ENCODE measurements at regions not wholly inside any gene's neighbourhood (a gene's known extent, or its start where the extent isn't known, plus 50 kb on each side); places are given as distances from the start of the nearest gene placed in this dataset.

DNA sequence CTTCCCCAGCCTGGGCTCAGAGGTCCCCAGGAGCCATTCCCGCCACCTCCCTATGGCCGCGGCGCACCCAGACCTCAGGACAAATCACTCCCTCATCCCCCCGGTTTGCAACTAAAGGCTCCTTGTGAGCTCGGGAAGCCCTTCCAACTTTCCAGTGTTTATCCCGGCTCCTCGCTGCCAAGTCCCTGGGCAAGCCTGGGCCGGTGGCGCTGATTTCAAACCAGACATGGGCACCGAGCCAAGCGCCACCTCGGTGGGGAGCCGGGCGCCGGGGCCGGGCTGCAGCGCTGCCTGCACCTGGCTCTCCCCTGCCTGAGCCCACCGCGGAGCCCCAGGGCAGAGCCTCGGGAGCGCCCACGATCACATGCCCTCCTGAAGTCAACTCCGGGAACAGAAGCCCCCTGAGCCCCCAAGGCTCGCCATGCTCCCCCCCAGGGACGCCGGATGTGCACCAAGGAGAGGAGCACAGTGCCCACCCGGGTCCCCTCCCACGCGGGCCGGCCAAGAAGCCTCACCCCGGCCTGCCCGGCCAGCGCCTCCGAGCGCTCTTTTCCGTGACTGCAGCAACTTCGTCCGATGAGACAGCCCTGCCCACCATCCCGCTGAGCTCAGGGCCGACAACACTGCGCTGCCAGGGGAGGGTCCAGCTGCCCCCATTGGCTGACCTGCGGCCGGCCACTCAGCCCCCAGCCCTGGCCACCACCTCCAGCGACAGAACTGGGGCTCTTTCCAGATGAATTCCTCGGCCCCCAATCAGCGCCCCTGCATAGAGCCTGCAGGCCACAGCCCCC lies 50.0 kb downstream of the NCOR2 start:
- DNase-seq (ENCODE audit: low read depth in 4 of 4, low spot score in 2 of 4): no peak

DNA sequence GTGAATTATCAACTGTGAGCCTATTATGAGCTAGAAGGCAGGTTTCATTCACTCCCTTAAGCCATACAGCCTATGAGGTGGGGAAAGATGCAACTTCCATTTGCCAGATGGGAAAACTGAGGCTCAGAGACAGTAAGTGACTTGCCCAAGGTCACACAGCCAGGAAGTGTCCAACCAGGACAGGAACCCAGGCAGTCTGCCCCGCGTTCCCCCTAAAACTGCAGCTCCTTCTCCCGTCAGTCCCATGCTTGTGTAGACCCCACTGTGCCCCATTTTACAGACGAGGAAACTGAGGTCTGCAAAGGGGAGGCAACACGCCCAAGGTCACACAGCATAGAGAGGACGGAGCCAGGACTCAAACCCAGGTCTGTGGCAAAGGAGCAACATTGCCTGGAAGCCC lies 50.6 kb downstream of the NCOR2 start:
- DNase-seq (ENCODE audit: low read depth in 4 of 4, low spot score in 2 of 4): no peak

DNA sequence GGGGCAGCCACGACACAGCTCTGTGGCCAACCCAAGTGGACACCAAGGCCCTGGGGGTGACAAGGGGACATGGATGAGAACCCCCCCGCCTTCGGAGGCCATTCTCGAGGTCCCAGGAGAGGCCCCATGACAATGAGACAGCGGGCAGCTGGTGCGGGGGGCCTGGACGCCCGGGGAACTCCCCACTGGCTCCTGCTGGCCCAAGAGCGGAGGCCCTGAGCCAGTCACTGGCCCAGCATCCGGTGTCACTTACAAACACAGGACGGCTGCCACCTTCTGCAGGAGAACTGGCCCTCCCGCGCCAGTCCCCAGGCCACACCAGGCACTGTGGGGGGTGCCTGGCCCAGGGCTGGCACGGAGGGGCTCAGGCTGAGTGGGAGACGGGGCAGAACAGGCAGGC lies 51.4 kb downstream of the NCOR2 start:
- DNase-seq (ENCODE audit: low read depth in 4 of 4, low spot score in 2 of 4): no peak

DNA sequence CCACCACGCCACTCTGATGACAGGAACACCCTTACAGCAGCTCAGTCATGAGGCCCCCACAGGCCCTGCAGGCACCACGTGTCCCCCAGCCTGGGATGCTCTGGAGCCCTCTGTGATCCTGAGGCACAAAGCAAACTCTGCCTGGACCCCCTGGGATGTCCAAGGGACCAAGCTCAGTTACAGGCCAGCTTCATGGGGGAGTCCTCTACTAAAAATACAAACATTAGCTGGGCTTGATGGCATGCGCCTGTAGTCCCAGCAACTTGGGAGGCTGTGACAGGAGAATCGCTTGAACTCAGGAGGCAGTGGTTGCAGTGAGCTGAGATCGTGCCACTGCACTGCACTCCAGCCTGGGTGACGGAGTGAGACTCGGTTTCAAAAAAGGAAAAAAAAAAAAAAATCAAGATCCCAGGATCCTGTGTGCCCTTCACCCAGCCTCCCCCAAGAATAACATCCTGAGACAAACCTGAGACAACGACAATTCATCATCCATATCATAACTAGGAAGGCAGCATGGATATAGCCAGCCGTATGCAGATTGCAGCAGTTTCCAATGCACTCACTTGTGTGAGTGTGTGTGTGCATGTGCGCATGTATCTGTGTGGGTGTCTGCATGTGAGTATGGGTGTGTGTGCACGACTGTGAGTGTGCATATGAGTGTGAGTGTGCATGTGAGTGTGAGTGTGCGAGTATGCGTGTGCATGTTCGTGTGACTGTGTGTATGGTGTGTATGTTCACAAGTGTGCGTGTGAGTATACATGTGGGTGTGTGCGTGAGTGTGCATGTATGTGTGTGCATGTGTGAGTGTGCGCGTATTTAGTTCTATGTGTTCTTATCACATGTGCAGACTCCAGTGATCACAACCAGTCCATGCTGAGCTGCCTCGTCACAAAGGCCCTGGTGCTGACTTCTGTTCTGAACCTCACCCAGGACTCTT lies 52.1 kb downstream of the NCOR2 start:
- no peak for DNase-seq (ENCODE audit: low read depth in 4 of 4, low spot score in 2 of 4)

DNA sequence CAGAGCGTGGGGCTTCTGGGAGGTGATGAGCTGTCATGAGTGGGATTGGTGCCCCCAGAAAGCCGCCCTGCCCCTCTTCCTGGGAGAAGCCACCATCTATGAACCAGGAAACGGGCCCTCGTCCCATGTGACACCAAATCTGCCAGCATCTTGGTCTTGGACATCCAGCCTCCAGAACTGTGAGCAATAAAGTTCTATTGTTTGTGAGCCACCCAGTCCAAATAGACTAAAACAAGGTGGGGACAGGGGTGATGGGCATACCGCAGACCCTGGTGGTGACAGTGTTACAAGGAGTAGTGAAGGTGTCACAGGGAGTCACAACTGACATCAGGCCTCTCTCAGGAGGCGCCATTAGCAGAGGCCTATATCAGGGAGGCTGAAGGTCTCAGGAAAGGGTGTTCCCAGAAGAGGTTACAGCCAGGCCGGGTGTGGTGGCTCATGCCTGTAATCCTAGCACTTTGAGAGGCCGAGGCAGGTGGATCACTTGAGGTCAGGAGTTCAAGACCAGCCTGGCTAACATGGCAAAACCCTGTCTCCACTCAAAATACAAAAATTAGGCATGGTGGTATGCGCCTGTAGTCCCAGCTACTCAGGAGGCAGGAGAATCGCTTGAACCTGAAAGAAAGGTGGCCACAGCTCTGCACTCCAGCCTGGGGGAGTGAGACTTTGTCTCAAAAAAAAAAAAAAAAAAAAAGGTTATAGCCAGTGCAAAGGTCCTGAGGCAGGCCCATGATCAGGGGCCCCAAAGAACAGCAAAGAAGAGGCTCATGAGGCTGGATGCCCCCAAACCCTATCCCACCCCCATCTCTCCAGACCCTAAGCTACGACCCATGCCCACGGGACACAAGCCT lies 53.0 kb downstream of the NCOR2 start:
- DNase-seq (ENCODE audit: low read depth in 4 of 4, low spot score in 2 of 4): no peak

DNA sequence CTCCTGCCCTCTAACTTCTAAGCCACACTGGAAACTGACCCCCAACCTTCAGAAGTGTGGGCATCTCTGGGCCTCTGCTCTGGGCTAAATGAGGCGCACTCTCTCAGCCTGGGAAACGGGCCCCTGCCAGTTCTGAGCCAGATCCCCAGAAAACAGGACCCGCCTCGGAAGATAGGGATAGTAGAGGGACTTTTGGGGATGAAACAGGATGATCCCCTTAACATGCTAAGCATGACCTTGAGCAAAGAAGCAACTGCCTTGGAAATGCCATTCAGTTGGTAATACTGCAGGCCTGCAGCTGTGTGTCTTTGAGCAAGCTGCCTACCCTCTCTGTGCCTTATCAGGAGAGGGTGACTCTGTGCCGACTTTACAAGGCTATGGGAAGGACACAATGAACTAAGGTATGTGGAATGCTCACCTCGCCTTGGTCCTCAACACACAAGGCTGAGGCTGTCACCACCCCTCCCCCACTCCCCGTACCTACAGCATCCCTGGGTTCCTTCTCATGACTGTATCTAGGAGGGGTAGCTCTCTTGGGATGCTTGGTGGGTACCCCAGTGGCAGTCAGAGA lies 54.0 kb downstream of the NCOR2 start:
- no peak for DNase-seq (ENCODE audit: low read depth in 4 of 4, low spot score in 2 of 4)

DNA sequence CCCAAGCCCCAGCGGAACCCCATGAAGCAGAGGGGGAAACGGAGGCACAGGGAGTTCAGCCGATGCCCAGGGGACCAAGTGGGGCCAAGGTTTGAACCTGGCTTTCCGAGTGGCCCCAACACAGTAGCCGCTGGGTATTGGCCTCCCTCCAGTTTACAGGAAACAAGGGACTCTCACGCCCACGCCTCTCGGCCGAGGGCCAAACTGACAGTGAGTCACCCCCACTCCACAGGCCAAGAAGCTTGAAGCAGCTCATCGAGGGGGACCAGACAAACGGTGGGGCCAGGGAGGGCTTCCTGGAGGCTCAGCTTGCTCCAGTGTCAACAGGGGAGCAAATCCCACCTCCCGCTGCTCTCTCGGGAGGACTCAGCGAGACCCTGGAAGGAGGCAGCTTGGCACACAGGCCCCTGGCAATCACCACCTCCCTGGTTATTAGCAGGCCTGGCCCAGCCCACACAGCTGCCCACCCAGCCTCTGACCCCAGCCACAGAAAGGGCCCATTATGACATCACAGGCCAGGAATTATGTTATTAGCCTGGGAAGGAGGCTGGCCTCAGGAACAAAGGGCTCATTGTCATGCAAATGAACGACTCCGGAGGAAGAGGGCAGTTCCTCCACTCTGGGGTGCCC lies 54.6 kb downstream of the NCOR2 start:
- DNase-seq (ENCODE audit: low read depth in 4 of 4, low spot score in 2 of 4): no peak

DNA sequence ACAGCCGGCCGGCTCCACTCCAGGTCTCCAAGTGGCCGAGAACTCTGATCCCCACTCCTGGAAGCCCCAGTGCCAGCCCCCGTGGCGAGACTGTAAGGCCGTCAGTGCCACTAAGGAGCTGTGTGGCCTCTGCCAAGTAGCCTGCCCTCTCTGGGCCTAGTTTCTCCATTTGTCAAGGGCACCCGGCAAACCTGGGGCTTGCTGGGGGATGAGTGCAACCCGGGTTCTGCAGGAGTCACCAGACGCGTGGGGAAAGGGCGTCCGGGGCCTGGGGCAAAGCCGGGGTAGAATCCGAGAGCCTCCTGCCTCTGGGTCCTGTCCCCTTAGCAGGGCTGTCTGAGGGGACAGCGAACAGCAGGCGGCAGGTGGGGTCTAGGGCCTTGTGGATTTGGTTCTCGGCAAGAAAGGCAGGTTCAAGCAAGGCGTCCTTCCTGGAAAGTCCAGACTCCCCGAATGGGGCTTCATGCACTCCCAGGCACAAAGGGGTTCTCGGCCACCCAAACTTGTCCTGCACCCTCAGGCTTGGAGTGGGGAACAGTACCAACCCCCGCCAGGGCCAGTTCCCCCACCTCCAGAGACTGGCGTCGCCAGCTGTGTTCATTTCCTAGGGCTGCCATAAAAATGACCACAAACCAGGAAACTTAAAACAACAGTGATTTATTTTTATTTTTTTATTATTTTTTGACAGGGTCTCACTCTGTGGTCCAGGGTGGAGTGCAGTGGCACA lies 56.0 kb downstream of the NCOR2 start:
- no peak for DNase-seq (ENCODE audit: low read depth in 4 of 4, low spot score in 2 of 4)

DNA sequence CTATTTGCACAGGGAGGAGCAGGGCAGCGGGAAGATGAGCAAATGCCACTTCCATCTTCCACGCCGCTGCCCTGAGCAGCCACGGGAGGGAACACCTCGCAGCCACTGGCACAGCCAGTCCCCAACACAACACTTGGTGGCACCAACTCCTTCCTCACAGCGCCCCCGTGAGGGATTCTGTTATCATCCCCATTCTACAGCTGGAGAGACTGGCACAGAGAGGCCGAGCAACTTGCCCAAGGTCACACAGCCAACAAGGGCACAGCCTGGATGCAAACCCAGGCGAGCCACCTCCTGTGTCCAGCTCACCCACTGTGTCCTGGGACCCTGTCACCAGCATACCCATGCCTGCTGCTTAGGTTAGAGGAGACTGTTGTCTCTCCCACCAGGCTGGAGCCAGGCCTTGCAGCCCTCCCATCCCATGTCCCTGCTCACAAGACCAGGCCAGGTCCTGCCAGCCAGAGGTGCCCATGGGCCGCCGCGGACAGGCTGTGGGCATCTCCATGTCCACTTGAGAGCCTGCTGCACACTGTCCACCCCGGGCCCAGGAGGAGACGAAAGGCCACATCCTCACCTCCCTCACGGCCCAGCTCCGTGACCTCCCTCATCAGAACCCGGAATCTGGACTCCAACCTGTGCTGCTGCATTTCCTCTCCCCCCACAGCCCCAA lies 57.0 kb downstream of the NCOR2 start:
- DNase-seq (ENCODE audit: low read depth in 4 of 4, low spot score in 2 of 4): no peak

DNA sequence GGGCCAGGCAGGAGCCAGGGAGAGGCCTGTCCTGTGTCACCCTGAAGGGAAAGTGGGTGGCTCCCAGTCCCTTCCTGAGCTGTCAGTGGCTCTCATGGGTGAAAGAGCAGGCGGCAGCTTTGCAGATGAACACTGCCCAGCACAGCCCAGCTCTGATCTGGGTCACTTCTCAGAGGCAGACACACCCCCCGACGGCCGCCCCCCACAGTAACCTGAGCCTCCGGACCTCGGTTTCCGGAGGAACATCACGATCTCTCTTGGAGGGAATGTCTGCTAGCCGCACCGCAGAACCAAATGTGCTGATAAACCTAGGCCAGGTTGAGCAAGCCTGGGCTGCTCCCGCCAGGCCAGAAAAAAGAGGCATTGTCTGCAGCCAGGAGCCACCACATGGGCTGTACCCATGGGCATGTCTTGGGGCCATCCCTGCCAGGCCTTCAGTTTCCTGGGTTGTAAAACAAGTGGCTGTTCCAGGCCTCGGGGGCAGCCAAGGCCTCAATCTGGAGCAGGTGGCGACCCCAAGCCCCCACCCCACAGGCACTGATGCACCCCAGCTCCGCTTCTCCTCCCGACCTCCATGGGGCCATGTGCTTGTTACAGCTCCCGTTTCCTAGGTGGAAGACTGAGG lies 57.6 kb downstream of the NCOR2 start:
- no peak for DNase-seq (ENCODE audit: low read depth in 4 of 4, low spot score in 2 of 4)

DNA sequence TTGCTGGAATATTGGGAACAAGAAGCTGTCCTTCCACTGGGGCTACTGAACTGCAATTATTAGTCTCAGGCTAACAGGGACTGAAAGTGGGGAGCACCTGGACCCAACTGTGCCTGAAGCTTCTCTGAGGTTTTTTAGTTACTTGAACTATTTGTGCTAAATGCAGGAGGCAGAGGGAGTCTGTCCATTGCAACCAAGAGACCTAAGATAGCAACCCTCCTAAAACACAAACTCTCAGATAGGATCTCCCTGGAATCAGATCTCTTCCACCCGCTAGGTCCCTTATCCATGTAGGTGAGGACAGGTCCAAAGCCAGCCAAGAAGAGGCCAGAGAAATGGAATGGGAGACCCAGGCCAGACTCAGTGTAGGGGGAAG lies 58.1 kb downstream of the NCOR2 start:
- DNase-seq (ENCODE audit: low read depth in 4 of 4, low spot score in 2 of 4): no peak

DNA sequence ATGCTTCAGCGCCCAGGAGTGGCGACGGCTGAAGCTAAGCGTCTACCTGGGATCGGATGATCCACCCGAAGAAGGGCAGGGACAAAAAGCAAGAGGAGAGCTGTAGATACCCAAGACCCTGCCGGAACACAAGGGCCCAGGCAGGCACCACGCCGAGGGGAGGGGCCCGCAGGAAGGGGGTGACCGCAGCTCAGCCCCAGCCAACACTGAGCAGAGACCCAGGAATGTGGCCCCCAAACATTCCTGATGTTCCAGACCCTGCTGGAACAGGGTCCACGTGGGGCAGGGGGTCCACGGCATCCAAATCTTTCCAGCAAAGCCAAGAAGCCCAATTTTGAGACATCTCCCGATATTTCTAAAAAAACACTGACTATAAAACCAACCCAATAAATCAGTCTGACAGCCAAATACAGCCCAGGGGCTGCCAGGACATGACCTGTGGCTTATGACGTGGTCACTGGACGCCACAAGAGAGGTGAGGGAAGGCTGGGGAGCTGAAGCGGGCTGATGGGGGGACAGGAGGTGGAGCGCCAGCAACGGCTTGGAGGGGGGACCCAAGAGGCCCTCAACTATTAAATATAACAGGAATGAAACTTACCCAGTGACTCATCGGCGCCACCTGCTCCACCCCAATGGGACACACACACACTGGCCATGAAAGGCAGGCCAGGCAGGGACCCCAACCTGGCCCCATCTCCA lies 58.9 kb downstream of the NCOR2 start:
- DNase-seq (ENCODE audit: low read depth in 4 of 4, low spot score in 2 of 4): no peak

DNA sequence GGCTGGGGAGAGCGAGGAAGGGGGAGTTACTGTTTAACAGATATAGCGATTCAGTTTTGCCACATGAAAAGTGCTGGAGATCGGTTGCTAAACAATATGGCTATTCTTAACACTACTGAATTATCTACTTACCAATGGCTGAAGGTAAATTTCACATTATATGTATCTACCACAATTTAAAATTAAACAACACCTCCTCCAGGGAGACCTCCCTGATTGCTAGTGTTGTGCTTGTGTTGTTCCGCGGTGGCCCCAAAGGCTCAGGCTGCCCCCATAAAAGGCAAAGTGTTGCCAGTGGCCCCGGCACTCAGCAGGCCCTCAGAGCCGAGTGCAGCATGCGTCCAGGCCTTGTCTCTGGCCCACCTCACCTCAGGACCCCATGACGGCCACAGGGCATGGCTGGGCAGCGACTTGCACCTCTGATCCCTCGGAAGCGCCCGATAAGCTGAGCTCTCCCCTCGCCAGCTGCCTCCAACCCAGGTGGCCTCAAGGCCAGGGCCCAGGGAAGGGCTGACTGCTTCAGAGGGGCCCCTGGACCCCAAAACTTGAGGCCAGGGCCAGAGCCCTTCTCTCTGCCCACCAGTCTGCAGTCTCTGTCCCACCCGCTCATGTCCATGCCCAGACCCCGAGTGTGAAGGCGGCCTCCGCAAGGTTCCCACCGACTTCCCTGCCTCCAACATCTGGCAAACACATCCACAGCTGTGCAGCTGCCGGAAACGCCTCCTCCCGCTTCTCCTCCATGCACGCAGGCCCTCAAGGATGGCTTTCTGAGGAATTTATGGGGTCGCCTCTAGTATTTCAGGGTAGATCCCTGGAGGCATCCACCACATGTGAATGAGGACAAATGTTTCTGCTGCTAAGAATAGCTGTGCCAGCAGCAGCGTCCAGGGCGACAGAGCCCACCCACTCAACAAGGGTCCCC lies 60.0 kb downstream of the NCOR2 start:
- DNase-seq (ENCODE audit: low read depth in 4 of 4, low spot score in 2 of 4): no peak

DNA sequence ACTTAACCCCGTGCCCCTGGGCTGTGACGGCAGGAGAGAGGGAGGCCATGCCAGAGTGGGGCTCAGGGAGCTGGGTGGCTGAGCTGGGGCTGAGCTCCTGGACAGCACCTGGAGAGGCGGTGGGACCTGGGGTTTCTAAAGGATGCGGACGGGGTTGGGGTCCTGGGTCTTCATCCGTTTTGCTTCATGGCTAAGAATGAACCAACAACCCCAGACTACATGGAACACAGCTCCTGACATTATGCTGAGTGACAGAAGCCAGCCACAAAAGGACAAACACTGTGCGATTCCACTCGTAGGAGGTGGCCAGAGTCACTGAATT lies 60.6 kb downstream of the NCOR2 start:
- DNase-seq (ENCODE audit: low read depth in 4 of 4, low spot score in 2 of 4): no peak

DNA sequence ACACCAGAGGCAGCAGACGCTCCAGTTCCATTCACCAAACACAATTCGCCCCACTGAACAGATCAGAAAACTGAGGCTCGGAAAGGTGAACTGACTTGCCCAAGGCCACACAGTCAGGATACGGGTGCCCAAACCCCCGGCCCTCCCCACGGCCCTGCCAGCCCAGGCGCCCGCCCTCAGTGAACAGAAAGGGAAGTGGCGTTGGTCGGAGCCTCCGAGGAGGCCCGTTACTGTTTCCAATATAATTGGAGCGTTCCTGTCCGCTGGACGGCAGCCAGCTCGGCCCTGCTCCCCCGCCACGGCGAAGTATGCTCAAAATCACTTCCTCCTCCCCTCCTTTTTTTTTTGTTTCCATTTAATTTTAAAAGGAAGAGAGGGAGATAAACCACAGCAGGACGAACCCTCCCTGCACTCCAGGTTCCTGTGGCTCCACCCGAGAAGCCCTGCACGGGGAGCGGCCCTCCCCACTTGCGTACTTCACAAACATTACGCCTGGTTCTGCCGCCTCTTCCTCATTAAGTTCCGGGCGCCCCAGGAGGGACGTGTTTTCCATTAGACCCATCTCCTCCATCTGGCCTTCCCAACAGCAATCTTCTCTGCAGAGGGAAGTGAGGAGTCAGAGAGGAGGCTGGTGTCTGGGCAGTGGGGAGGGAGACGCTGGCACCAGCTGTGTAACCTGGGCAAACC lies 61.1 kb downstream of the NCOR2 start:
- DNase-seq (ENCODE audit: low read depth in 4 of 4, low spot score in 2 of 4): no peak

DNA sequence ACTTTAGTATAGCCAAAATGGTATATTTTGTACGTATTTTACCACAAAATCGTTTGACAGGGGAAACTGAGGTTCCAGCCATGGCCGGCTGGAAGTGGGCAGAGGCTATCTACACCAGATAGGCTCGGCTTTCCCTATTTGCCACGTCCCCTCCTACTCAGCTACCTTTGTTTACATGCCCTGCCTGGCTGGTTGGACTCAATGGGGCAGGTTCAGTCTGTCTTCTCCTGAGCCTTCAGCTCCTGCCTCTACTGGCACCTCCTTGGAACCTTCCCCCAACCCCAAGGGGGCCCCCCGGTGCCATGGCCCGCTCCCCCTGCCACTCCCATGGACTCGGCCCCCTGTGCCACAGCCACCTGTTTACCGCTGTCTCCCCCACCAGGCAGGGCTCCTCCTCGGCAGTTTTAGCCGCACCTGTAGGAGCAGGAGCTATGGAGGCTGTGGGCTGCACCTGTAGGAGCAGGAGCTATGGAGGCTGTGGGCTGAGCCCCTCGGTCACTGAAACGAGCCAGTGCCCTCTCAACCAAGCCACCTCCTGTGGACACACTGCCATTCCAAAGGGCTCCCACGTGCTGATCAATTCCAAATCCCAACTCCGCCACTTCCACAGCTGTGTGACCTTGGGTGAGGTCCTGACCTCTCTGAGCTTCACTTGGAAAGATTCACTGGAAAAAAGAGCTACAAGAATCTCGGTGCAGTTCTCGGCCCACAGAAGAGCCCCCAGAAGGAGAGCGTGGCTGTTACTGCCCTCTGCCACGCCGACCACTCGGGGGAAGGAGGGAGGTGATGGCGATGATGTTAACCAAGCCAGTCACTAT lies 62.2 kb downstream of the NCOR2 start:
- no peak for DNase-seq (ENCODE audit: low read depth in 4 of 4, low spot score in 2 of 4)

Data from left renal cortex interstitium (tissue), 4 donors.